Mucosa of rectum (tissue), 2 donors: ENCODE measurements at regions not wholly inside any gene's neighbourhood (a gene's known extent, or its start where the extent isn't known, plus 50 kb on each side); places are given as distances from the start of the nearest gene placed in this dataset.

ENCODE experiments used
- H3K27ac ChIP-seq, 2 donors: one replicate each; pipeline ENCODE4 v1.7.0; 2013; ENCODE audit warnings: inconsistent platforms in 2 of 2, low read depth in 2 of 2, low read length in 2 of 2
- H3K27me3 ChIP-seq, 2 donors: one replicate each; pipeline ENCODE4 v1.7.0; 2013; ENCODE audit warnings: low read length in 2 of 2; ENCODE audit not compliant: control insufficient read depth in 2 of 2, insufficient read depth in 2 of 2
- H3K36me3 ChIP-seq, 2 donors: one replicate each; pipeline ENCODE4 v1.7.0; 2013; ENCODE audit warnings: low read length in 2 of 2; ENCODE audit not compliant: control insufficient read depth in 2 of 2, insufficient read depth in 2 of 2
- H3K4me1 ChIP-seq, 2 donors: one replicate each; pipeline ENCODE4 v1.7.0; 2013; ENCODE audit warnings: low read length in 2 of 2, mild to moderate bottlenecking in 1 of 2; ENCODE audit not compliant: control insufficient read depth in 2 of 2, insufficient read depth in 2 of 2
- H3K4me3 ChIP-seq, 2 donors: one replicate each; pipeline ENCODE4 v1.7.0; 2013; ENCODE audit warnings: low read length in 2 of 2
- H3K9ac ChIP-seq, 2 donors: one replicate each; pipeline ENCODE4 v1.7.0; 2013; ENCODE audit warnings: low read length in 2 of 2, low read depth in 1 of 2, mild to moderate bottlenecking in 1 of 2
- H3K9me3 ChIP-seq, 2 donors: one replicate each; pipeline ENCODE4 v1.7.0; 2013; ENCODE audit warnings: low read length in 2 of 2; ENCODE audit not compliant: control insufficient read depth in 2 of 2
- donor health status: healthy.
- donor health status: Normal muscosa, but diverticular disease.

DNA sequence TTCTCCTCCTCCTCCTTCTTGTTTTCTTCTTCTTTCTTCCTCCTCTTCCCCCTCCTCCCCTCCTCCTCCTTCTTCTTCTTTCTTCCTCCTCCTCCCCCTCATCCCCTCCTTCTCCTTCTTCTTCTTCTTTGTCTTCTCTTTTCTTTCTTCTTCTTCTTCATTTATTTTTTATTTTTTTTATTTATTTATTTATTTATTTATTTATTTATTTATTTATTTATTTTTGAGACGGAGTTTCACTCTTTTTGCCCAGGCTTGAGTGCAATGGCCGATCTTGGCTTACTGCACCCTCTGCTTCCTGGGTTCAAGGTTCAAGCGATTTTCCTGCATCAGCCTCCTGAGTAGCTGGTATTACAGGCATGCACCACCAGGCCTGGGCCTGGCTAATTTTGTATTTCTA, 1332.5 kb upstream of the CDH9 start:
- Histone ChIP-seq H3K4me3 (no peak overlapping the region), H3K36me3 (no peaks in the 10 kb centered on the region), H3K27ac (no peak overlapping the region), H3K4me1 (no peaks in the 10 kb centered on the region), H3K27me3 (no peaks in the 10 kb centered on the region), H3K9ac (no peak overlapping the region), H3K9me3 (no peaks in the 10 kb centered on the region)

DNA sequence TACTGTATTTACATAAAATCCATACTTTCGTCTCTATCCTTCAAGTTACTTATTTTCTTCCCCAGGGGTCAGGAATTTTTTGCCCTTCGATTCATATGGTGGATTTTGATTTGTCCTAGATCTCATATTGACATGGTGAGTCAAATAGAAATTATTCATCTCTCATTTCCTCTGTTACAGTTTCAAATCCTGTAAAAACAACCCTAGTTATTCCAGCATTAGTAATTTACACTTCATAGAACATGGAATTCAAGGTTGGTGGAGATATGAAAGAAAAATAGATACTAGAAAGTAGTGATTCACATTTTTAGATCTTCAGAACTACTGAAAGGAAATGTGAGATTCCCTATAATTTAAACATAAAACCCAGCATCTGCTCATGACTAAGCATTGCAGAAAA, 1331.0 kb upstream of the CDH9 start:
- no peak overlapping the region for H3K4me3 ChIP-seq
- H3K9ac ChIP-seq: no peak overlapping the region
- H3K36me3 ChIP-seq: no peaks in the 10 kb centered on the region
- H3K27ac ChIP-seq: no peak overlapping the region
- H3K27me3 ChIP-seq: no peaks in the 10 kb centered on the region
- H3K4me1 ChIP-seq: no peaks in the 10 kb centered on the region
- H3K9me3 ChIP-seq: no peaks in the 10 kb centered on the region

DNA sequence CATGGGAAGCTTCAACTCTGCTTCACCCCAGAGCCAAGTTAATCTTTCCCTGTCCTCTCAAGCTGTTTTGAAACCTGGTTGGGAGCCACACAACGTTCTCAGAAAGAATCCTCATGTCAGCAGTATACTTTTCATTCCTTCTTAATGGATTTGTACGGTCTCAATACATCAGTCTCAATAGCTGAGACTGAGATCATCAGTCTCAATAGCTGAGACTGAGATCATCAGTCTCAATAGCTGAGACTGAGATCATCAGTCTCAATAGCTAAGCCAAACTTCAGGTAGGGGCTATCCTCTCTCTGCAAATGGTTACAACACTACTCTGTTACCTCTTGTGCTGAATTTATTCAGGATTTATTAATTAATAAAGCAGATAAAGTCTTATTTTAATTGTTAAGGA, 1317.4 kb upstream of the CDH9 start:
- Histone ChIP-seq H3K9ac (no peak overlapping the region), H3K9me3 (peaks cover 0 to 3% of the 10 kb centered on the region in 2 donors), H3K27me3 (no peaks in the 10 kb centered on the region), H3K4me1 (no peaks in the 10 kb centered on the region), H3K4me3 (no peak overlapping the region), H3K27ac (no peak overlapping the region), H3K36me3 (no peaks in the 10 kb centered on the region)

DNA sequence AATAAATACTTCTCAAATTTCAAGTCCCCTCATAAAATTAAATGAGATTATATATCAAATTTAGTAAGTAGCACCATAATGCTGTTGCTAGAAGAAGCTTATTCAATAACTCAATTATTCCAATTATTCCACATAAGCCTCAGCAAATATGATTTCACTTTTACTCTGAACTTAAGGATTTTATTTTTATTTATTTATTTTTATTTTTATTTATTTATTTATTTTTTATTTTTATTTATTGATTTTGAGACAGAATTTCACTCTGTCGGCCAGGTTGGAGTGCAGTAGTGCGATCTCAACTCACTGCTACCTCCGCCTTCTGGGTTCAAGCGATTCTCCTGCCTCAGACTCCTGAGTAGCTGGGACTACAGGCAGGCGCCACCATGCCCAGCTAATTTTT, 1308.3 kb upstream of the CDH9 start:
- Histone ChIP-seq H3K27ac (no peak overlapping the region), H3K27me3 (no peaks in the 10 kb centered on the region), H3K9ac (no peak overlapping the region), H3K36me3 (no peaks in the 10 kb centered on the region), H3K4me1 (no peaks in the 10 kb centered on the region), H3K9me3 (peaks cover 0 to 3% of the 10 kb centered on the region in 2 donors), H3K4me3 (no peak overlapping the region)

DNA sequence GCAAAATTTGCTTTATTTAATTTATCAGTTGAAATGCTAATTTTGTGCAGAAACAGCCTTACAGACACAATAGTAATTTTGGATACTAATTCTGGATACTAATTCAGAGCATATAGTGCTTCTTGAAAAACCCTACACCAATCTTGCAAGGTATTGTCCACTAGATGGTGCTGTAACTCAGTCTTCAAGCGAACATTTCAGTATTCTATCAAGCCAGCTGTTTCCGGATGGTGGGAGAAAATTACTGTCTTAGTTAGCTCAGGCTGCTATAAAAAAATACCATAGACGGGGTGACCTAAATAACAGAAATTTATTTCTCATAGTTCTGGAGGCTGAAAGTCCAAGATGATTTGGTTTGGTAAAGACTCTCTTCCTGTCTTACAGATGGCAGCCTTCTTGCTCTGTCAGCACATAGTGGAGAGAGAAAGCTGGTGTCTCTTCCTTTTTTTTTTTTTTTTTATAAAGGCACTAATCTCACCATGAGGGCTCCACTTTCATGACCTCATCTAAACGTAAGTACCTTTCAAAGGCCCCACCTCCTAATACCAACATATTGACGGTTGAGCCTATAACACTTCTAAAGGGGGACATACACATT, 1306.5 kb upstream of the CDH9 start:
- H3K27me3 ChIP-seq: no peaks in the 10 kb centered on the region
- H3K36me3 ChIP-seq: no peaks in the 10 kb centered on the region
- H3K9ac ChIP-seq: no peak overlapping the region
- no peaks in the 10 kb centered on the region for H3K4me1 ChIP-seq
- H3K4me3 ChIP-seq: no peak overlapping the region
- no peaks in the 10 kb centered on the region for H3K9me3 ChIP-seq
- no peak overlapping the region for H3K27ac ChIP-seq

DNA sequence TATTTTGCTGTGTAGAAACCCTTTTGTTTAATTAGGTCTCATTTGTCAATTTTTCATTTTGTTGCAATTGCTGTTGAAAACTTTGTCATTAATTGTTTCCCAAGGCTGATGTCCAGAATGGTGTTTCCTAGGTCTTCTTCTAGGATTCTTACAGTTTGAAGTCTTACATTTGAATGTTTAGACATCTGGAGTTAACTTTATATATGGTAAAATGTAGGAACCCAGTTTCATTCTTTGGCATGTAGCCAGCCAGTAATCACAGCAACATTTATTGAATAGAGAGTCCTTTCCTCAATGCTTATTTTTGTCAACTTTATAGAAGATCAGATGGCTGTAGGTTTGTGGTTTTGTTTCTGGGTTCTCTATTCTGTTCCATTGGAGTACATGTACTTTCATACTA, 1290.8 kb upstream of the CDH9 start:
- no peaks in the 10 kb centered on the region for H3K27me3 ChIP-seq
- no peaks in the 10 kb centered on the region for H3K36me3 ChIP-seq
- no peaks in the 10 kb centered on the region for H3K4me1 ChIP-seq
- peaks cover 0 to 3% of the 10 kb centered on the region in 2 donors for H3K9me3 ChIP-seq
- H3K27ac ChIP-seq: no peak overlapping the region
- H3K9ac ChIP-seq: no peak overlapping the region
- H3K4me3 ChIP-seq: no peak overlapping the region

DNA sequence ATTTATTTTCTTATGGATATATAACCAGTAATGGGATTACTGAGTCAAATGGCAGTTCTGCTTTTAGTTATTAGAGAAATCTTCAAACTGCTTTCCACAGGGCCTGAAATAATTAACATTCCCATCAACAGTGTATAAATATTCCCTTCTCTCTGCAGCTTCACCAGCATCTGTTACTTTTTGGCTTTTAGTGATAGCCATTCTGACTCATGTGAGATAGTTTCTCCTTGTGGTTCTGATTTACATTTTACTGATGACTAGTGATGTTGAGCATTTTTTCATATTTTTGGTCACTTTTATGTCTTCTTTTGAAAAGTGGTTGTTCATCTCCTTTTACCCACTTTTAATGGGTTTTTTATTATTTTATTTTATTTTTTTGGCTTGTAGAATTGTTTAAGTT, 1290.3 kb upstream of the CDH9 start:
- no peaks in the 10 kb centered on the region for H3K27me3 ChIP-seq
- no peaks in the 10 kb centered on the region for H3K4me1 ChIP-seq
- H3K4me3 ChIP-seq: no peak overlapping the region
- H3K9me3 ChIP-seq: peaks cover 0 to under 1% of the 10 kb centered on the region in 2 donors
- H3K36me3 ChIP-seq: no peaks in the 10 kb centered on the region
- no peak overlapping the region for H3K27ac ChIP-seq
- no peak overlapping the region for H3K9ac ChIP-seq

DNA sequence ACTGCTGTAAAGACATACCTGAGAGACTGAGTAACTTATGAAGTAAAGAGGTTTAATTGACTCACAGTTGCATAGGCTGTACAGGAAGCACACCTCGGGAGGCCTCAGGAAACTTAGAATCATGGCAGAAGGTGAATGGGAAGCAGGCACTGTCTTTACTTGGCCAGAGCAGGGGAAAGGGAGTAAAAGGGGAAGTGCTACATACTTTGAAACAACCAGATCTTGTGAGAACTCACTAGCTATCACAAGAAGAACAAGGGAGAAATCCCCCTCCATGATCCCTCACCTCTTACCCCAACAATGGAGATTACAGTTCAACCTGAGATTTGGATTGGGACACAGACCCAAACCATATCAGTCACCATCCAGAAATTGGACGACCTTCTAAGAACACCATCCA, 1285.8 kb upstream of the CDH9 start:
- Histone ChIP-seq H3K36me3 (no peaks in the 10 kb centered on the region), H3K4me1 (no peaks in the 10 kb centered on the region), H3K9ac (no peak overlapping the region), H3K4me3 (no peak overlapping the region), H3K9me3 (peaks cover 0 to 5% of the 10 kb centered on the region in 2 donors), H3K27me3 (no peaks in the 10 kb centered on the region), H3K27ac (no peak overlapping the region)

DNA sequence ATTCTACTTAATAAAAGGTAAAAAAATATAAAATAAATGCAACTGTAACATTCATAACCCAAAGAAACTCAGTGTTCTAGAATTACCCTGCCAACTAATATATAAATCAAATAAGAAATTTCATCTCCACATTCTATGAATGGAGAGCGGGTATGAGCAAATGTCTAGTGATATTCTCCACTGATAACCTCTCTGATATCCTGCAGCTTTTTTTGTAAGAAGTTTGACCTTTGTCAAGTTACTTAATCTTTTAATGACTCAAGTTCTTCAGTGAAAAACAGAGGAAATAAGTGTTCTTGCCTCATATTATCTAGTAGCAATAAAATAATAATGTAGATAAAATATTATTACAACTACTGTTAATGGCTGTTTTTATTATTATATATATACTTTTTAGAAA, 1275.6 kb upstream of the CDH9 start:
- Histone ChIP-seq H3K36me3 (no peaks in the 10 kb centered on the region), H3K9me3 (peaks cover 0 to 3% of the 10 kb centered on the region in 2 donors), H3K4me1 (no peaks in the 10 kb centered on the region), H3K4me3 (no peak overlapping the region), H3K27me3 (no peaks in the 10 kb centered on the region), H3K9ac (no peak overlapping the region), H3K27ac (no peak overlapping the region)

DNA sequence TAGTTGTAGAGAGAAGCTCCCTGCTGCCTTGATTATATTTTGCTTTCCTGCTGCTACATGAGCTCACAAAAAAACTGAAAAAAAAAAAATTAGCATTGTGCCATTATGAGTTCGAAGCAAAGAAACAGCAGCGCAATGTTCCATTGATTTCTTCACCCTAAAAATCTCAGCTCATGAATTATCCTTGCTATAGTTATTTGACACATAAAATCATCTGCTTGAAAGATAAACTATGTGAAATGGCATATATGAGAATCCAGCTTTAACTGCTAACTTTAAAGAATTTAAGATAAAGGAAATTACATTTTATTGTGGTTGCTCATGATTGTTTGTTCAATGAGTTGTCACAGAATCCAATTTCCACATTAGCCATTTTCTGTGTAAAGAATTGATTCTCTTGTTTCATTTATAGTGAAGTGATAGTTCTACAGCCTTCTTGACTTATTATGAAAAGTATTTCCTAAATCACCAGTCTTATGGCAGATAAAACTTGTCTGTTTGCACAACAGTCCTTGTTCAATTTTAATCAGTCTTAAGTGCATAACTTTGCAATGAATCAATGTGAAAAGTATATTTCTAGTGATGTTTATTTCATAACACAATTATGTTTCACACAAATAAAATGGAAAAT, 1275.0 kb upstream of the CDH9 start:
- Histone ChIP-seq H3K4me1 (no peaks in the 10 kb centered on the region), H3K4me3 (no peak overlapping the region), H3K9ac (no peak overlapping the region), H3K36me3 (no peaks in the 10 kb centered on the region), H3K9me3 (peaks cover 0 to 2% of the 10 kb centered on the region in 2 donors), H3K27ac (no peak overlapping the region), H3K27me3 (no peaks in the 10 kb centered on the region)
